GM20431 (cell line): ENCODE measurements at regions not wholly inside any gene's neighbourhood (a gene's known extent, or its start where the extent isn't known, plus 50 kb on each side); places are given as distances from the start of the nearest gene placed in this dataset.
"Not testable (repeated sequence)": the region's sequence is repeated elsewhere in the genome, so short reads cannot be mapped to it uniquely, and the experiment has no call there.

Source experiments
- in situ Hi-C: fragments of 300-500 bp; cut with MseI, MboI; formaldehyde crosslinking; loops from one replicate; pipeline ENCODE4 v1.15.0; 2020; ENCODE audit warnings: low sequenced_read_pairs; ENCODE audit not compliant: unreplicated experiment

- in situ Hi-C loops = no loop called here
Observed at GRCh38 chr11:69915151-69915500, 95.9 kb upstream of the FGF3 start.

DNA sequence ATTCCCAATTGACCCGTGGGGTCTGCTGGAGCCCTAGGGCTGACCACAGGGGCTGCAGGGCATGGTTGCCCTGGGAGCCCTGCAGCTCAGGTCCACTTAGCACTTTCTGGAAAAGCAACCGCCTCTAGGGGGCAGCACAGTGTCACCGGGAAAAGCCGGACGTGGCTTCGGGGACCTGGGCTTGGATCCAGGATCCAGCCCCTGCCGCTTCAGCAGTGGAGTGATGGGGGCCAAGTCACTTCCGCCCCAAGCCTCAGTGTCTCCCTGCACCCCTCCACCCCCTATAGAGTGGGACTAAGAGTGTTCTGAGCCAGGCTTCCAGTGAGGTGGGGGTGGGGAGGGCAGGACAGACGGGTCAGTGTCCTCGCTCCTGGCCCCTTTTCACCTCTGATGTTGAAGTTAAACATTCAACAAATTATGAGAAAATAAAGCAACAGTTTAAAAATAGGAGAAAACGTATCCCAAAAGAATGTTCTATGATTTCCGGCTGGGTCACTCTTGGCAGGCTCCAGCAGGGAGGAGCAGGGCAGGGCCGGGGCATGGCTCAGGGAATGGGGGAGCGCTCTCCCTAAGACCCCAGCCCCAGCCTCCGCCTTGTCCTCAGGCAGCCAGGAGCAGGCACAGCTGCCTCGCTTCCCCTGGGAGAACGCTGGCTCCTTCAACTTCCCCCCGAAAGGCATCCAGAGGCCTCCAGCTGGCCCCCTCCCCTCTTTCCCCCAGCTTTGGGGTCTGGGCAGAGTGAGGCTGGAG, 96.5 kb upstream of the FGF3 start:
- in situ Hi-C loops = no loop called here

DNA sequence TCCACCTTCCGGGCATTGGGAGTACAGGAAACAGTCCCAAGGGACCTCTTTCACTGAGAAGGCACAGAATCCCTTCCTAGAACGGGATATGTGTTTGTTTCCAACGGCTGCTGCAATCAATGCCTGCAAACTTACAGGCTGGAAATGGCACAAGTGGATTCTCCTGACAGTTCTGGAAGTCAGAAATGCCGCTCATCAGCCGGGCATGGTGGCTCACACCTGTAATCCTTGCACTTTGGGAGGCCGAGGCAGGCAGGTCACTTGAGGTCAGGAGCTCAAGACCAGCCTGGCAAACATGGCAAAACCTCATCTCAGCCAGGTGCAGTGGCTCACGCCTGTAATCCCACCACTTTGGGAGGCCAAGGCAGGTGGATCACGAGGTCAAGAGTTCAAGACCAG, 97.0 kb upstream of the FGF3 start:
- in situ Hi-C loops = not testable (repeated sequence)

DNA sequence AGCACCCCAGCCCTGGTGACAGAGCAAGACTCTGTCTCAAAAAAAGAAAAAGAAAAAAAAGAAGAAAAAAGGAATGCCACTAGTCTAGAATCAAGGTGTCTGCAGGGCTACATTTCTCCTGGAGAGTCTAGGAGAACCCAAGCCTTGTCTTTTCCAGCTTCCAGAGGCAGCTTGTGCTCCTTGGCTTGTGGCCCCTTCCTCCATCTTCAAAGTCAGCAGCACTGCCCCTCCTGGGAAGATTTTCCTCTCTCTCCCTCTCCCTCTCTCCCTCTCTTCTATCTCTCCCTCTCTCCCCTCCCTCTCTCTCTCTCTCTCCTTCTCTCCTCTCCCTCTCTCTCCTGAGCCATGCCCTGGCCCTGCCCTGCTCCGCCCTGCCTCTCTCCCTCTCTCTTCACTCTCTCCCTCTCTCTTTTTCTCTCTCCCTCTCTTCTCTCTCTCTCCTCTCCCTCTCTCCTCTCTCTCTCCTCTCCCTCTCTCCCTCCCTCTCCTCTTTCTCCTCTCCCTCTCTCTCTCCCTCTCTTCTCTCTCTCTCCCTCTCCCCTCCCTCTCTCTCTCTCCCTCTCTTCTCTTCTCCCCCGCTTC, 97.7 kb upstream of the FGF3 start:
- in situ Hi-C loops = no loop called here

DNA sequence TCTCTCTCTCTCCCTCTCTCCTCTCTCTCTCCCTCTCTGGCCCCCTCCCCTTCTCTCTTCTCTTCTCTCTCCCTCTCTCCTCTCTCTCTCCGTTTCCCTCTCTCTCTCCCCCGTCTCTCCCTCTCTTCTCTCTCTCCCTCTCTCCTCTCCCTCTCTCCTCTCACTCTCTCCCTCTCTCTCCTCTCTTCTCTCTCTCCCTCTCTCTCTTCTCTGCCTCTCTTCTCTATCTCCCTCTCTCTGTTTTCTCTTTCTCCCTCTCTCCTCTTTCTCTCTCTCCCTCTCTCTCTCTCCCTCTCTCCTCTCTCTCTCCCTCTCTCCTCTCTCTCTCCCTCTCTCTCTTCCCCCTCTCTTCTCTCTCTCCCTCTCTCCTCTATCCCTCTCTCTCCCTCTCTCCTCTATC, 98.3 kb upstream of the FGF3 start:
- in situ Hi-C loops = no loop called here

- in situ Hi-C loops = no loop called here
Observed at GRCh38 chr11:69918231-69918937, 99.2 kb upstream of the FGF3 start.

DNA sequence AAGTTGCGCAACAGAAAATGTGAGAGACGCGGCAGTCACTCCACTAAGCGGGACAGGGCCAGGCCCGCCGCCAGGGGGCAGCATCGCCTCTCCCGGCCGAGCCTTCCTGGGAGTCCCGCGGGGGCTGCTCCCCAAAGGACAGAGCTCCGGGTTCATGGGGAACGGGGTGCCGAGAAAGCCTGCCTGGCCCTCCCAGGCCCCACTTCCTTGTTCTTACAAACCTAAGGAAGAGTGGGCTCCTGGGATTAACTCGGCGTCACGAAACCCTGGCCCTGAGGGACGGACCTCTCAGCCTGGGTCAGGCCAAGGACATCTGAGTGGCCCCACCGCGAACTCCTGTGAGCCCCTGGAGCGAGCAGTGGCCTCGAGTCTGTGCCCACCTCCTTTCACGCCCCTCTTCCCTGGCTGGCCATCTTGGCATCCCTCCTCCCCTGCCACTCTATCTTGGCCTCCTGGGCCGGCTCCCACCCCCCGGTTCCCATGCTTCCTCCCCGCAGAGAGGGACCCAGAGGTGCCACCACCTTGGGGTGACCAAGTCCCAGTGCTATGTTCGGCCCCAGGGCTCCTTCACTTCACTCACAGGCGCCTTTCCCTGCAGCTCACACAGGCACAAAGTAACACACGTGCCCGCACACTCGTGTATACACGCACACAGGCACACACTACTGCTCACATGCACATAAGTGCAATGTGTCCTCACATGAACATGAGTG, 99.9 kb upstream of the FGF3 start:
- in situ Hi-C loops = no loop called here

DNA sequence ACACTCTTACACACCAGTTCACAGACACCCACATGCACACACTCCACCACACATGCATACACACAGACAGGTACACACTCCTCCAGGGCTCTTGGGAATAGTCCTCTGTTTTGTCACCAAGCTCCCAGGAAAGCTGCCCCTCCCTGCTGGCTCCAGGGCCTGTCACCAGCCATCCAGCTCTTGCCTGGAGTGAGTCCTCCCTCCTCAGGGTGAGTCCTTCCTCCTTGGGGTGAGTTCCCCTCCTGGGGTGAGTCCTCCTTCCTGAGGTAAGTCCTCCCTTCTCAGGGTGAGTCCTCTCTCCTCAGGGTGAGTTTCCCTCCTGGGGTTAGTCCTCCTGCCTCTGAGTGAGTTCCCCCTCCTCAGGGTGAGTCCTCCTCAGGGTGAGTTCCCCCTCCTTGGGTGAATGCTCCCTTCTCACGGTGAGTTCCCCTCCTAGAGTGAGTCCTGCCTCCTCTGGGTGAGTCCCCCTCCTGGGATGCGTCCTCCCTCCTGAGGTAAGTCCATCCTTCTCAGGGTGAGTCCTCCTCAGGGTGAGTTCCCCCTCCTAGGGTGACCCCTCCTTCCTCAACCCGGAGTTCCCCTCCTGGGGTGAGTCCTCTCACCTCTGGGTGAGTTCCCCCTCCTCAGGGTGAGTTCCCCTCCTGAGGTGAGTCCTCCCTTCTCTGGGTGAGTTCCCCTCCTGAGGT, 100.6 kb upstream of the FGF3 start:
- in situ Hi-C loops = no loop called here

- in situ Hi-C loops = no loop called here
Observed at GRCh38 chr11:69920345-69921127, 101.3 kb upstream of the FGF3 start.

DNA sequence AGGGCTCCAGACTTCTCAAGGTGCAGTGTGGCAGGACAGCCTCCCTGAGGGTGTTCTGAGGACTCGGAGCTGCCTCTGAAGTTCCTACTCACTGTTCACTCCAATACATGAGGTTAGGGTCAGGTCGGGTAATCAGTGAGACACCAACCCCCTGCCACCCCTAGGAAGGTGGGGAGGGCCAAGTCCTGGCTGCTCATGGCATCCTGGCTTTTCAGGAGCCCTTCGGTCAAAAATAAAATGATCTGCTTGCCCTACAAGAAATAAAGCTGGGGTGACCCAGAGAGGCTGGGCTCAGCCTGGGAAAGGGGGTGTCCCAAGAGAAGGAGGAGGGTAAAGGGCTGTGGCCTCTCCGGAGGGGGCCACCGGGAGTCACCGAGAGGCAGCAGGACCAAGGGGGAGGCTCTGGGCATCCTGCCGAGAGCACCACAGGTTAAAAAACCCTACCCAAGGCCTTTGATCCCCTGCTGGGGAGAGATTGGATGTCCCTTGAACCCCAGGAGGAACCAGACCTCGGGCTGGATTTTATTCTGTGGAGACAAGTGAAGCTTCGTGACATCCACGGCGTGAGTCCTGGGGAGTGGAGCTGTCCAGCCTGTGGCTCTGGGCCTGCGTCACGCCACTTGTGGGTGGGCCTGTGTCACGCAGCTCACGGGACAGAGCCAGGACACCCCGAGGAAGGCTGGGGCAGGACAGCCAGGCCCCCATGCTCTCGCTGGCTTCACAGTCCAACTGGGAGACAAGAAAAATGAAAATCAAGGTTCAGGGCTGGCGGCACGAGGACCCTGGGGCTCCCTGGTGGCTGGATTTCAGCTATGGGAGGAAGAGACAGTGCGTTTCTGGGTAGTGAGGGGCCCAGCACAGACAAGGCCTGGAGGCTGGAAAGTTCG, 102.2 kb upstream of the FGF3 start:
- in situ Hi-C loops = no loop called here

DNA sequence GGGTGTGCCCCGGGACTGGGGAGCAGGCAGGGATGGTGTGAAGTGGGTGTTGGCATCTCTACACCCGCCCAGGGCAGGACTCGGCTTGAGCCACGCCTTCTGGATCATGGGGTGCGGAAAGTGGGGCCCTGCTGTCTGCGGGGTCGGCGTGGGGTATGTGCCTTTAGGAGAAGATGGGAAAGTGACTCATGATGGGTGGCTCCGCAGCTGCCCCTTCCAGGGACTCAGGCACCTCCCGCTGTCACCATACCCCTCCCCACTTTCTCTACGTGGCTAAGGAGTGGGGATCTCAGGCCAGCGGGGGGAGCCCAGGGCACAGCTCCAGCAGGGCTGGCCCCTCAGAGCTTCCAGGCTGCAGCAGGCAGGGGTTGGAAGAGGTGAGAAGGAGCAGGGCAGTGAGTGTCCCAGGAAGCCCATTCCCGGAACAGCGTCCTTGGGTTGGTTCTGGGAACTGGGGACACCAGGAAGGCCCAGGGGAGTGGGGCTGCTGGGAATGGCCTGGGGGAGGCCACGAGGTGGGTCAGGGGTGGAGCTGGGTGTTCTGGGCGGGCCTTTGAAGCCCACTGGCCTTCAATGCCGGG, 102.9 kb upstream of the FGF3 start:
- in situ Hi-C loops = no loop called here

- in situ Hi-C loops = no loop called here
Observed at GRCh38 chr11:69922596-69923111, 103.4 kb upstream of the FGF3 start.

- in situ Hi-C loops = no loop called here
Observed at GRCh38 chr11:69923196-69923595, 104.0 kb upstream of the FGF3 start.

GRCh38 chr11:69923641-69924307, 104.6 kb upstream of the FGF3 start:
- in situ Hi-C loops = no loop called here

GRCh38 chr11:69924308-69925161, 105.3 kb upstream of the FGF3 start:
- in situ Hi-C loops = no loop called here

DNA sequence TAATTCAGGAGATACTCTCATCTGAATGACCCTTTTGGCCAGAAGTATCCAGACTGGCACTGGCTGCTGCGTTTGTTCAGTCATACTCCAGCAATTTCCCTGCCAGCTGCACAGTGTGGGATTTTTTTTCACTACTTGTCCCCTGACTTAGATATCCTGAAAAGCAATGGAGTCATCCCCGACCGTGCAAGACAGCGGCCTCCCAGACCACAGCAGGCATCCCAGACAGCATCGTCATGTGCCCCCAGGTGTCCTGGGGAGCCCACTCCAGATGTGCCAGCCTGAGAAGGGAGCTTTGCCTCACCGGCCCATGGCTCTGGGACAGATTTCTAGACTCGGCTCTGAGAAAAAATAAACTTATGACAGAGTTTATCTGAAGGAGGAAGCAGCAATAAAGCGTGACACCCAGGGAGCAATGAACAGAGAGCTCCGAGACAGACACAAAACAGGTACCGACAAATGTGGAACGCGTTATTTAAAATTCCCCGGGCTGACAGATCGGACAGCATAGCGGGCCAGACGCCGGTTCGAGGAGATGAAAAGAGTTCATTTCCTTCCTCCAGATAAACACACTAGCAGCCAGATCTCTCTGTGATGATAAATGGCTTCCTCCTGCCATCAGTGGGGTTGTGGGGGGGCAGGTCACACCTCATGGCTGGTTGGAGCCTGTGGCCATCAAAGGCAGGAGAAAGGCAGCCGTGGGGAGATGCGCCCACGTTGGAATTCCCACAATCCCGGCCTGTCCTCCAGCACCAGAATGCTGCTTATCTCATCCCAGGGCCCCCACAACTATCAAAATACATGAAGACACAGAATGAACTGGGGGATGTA, 106.4 kb upstream of the FGF3 start:
- in situ Hi-C loops = no loop called here
